A673 (cell line): ENCODE measurements at regions not wholly inside any gene's neighbourhood (a gene's known extent, or its start where the extent isn't known, plus 50 kb on each side); places are given as distances from the start of the nearest gene placed in this dataset.

Experiments used
- BruUV-seq: library from RNA; stranded (reverse); fragments of 400-500 nt; replicated peaks from 2 replicates; lab custom pipeline; 2021; lab: Mats Ljungman, UMichigan
- CTCF ChIA-PET: fragments of 300-600 bp; sonication (Branson Sonifier 250); formaldehyde crosslinking; loops from one replicate; lab custom pipeline; 2022; ENCODE audit warnings: antibody characterized with exemption; lab: Charles Lee
- POLR2A ChIA-PET: fragments of 300-600 bp; sonication (Branson Sonifier 250); formaldehyde crosslinking; loops from one replicate; lab custom pipeline; 2022; ENCODE audit warnings: antibody characterized with exemption; ENCODE audit not compliant: low non-redundant PET; lab: Charles Lee
- DNase-seq: peaks from one replicate; pipeline ENCODE4 v3.0.0-alpha.2; 2015; ENCODE audit warnings: low spot score
- H3K27ac ChIP-seq: fragments of 200-600 bp; sonication (generic); 2 replicates; pipeline ENCODE4 v1.5.1; 2016; ENCODE audit warnings: mixed run types, low read depth, mild to moderate bottlenecking, mixed read lengths, antibody characterized with exemption, low read length; ENCODE audit not compliant: poor library complexity, severe bottlenecking
- H3K27me3 ChIP-seq: fragments of 200-600 bp; sonication (generic); replicated peaks from 2 replicates; pipeline ENCODE4 v1.6.1; 2017; ENCODE audit warnings: mixed run types, low read depth, mild to moderate bottlenecking, mixed read lengths, antibody characterized with exemption, low read length; ENCODE audit not compliant: insufficient read depth, poor library complexity
- H3K36me3 ChIP-seq: fragments of 200-600 bp; sonication (generic); 2 replicates; pipeline ENCODE4 v1.6.1; 2016; ENCODE audit warnings: mixed run types, mild to moderate bottlenecking, mixed read lengths, antibody characterized with exemption, low read length; ENCODE audit not compliant: insufficient read depth, poor library complexity, severe bottlenecking
- H3K4me1 ChIP-seq: fragments of 200-600 bp; sonication (generic); 2 replicates; pipeline ENCODE4 v1.6.1; 2017; ENCODE audit warnings: mixed run types, mild to moderate bottlenecking, mixed read lengths, antibody characterized with exemption, low read length; ENCODE audit not compliant: insufficient read depth, poor library complexity, severe bottlenecking
- H3K4me3 ChIP-seq: fragments of 200-600 bp; sonication (generic); 2 replicates; pipeline ENCODE4 v1.5.1; 2016; ENCODE audit warnings: low read depth, mixed run types, mild to moderate bottlenecking, mixed read lengths, low read length; ENCODE audit not compliant: poor library complexity, severe bottlenecking
- H3K9me3 ChIP-seq: fragments of 200-600 bp; sonication (generic); 2 replicates; pipeline ENCODE4 v1.6.1; 2016; ENCODE audit warnings: mixed run types, low read depth, mild to moderate bottlenecking, mixed read lengths, antibody characterized with exemption, low read length; ENCODE audit not compliant: poor library complexity, severe bottlenecking
- EZH2 ChIP-seq: fragments of 200-600 bp; sonication (generic); IDR thresholded peaks from 2 replicates; pipeline ENCODE4 v1.6.1; 2017; ENCODE audit warnings: borderline replicate concordance, low read depth, mild to moderate bottlenecking, mixed read lengths, antibody characterized with exemption, low read length; ENCODE audit not compliant: poor library complexity, severe bottlenecking
- intact Hi-C: fragments of 100-400 bp; cut with micrococcal nuclease; formaldehyde crosslinking; loops from one replicate; pipeline ENCODE4 v1.10.0; 2022; ENCODE audit not compliant: unreplicated experiment
- TF ChIP-seq, protein P1 (sequence below): fragments of 300-800, 200-600 bp; sonication (generic); conservative IDR thresholded peaks from 2 replicates; pipeline ENCODE4 v1.5.1; 2017; ENCODE audit warnings: low read depth, mild to moderate bottlenecking, antibody characterized with exemption, low read length, moderate library complexity, mixed read lengths

- H3K4me1 ChIP-seq: no peaks in the 10 kb centered on the region
- no peaks in the 10 kb centered on the region for H3K36me3 ChIP-seq
- CTCF ChIA-PET: no interaction called here
- TF ChIP-seq, protein P1, sequence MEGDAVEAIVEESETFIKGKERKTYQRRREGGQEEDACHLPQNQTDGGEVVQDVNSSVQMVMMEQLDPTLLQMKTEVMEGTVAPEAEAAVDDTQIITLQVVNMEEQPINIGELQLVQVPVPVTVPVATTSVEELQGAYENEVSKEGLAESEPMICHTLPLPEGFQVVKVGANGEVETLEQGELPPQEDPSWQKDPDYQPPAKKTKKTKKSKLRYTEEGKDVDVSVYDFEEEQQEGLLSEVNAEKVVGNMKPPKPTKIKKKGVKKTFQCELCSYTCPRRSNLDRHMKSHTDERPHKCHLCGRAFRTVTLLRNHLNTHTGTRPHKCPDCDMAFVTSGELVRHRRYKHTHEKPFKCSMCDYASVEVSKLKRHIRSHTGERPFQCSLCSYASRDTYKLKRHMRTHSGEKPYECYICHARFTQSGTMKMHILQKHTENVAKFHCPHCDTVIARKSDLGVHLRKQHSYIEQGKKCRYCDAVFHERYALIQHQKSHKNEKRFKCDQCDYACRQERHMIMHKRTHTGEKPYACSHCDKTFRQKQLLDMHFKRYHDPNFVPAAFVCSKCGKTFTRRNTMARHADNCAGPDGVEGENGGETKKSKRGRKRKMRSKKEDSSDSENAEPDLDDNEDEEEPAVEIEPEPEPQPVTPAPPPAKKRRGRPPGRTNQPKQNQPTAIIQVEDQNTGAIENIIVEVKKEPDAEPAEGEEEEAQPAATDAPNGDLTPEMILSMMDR: no peak
- no peak for TF ChIP-seq EZH2
- no peak overlapping the region for H3K27ac ChIP-seq
- H3K4me3 ChIP-seq: no peak overlapping the region
- no peak for DNase-seq
- no peaks in the 10 kb centered on the region for H3K9me3 ChIP-seq
- POLR2A ChIA-PET: no interaction called here
- no TSS peak for BruUV-seq
- intact Hi-C loops: no loop called here
- H3K27me3 ChIP-seq: peaks cover 15% of the 10 kb centered on the region
These were observed 257.0 kb upstream of the LYPLAL1 start for GRCh38 chr1:218916720-218917119.

- Histone ChIP-seq H3K36me3 (no peaks in the 10 kb centered on the region), H3K9me3 (no peaks in the 10 kb centered on the region), H3K27ac (no peak overlapping the region), H3K4me1 (no peaks in the 10 kb centered on the region), H3K27me3 (peaks cover 15% of the 10 kb centered on the region), H3K4me3 (no peak overlapping the region)
- DNase-seq: no peak
- ChIA-PET POLR2A (no interaction called here), CTCF (no interaction called here)
- no peak for TF ChIP-seq EZH2
- TF ChIP-seq, protein P1: no peak
- intact Hi-C loops: no loop called here
- no TSS peak for BruUV-seq
These were observed 256.0 kb upstream of the LYPLAL1 start for GRCh38 chr1:218917656-218918055.

DNA sequence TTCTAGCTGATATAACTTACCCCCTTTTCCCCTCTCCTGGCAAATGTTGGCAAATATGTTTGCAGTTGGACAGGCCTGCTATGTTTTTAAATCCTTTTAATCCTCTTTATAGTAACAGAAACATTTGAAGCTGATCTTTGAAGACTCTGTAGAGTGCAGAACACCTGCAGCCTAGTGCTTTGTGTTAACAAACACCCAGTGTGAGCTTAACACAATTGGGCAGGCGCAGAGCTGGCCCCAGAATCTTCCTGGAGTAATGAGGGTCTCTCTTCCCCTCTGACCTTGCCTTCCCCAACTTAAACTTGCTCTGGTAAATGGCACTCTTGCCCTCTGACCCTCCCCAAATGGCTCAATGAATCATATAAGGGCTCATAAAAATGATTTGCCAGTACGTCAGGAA is 247.9 kb upstream of the LYPLAL1 start:
- no TSS peak for BruUV-seq
- POLR2A ChIA-PET: no interaction called here
- H3K36me3 ChIP-seq: no peaks in the 10 kb centered on the region
- CTCF ChIA-PET: no interaction called here
- H3K9me3 ChIP-seq: no peaks in the 10 kb centered on the region
- H3K4me3 ChIP-seq: no peak overlapping the region
- TF ChIP-seq, protein P1: no peak
- TF ChIP-seq EZH2: no peak
- H3K27ac ChIP-seq: no peak overlapping the region
- no peaks in the 10 kb centered on the region for H3K4me1 ChIP-seq
- peaks cover 34% of the 10 kb centered on the region for H3K27me3 ChIP-seq
- no peak for DNase-seq
- intact Hi-C loops: no loop called here
